ENCODE measurements at regions not wholly inside any gene's neighbourhood (a gene's known extent, or its start where the extent isn't known, plus 50 kb on each side); places are given as distances from the start of the nearest gene placed in this dataset.

GRCh38 chr9:18207735-18208134 lies 266.2 kb upstream of the ADAMTSL1 start:
- Histone ChIP-seq H3K27me3 (no peaks in the 10 kb centered on the region), H3K4me1 (peaks cover 0 to 2% of the 10 kb centered on the region in 2 donors), H3K9me3 (no peaks in the 10 kb centered on the region), H3K4me3 (no peak overlapping the region), H3K27ac (no peak overlapping the region), H3K36me3 (no peaks in the 10 kb centered on the region)
- intact Hi-C loops (cut with DNase I; ENCODE audit: low total_unique reads): no loop called here
- TF ChIP-seq POLR2A (IDR thresholded peaks at IDR 0.05) (no peak), CTCF (IDR thresholded peaks at IDR 0.05) (no peak)
- DNase-seq: no peak

- intact Hi-C loops (cut with DNase I; ENCODE audit: low total_unique reads): no loop called here
- Histone ChIP-seq H3K36me3 (no peaks in the 10 kb centered on the region), H3K4me1 (peaks cover 0 to 3% of the 10 kb centered on the region in 2 donors)
These were observed 265.5 kb upstream of the ADAMTSL1 start for GRCh38 chr9:18208166-18209059.

GRCh38 chr9:18215626-18216025 lies 258.3 kb upstream of the ADAMTSL1 start:
- intact Hi-C loops (cut with DNase I; ENCODE audit: low total_unique reads): loop anchor here (10.0 kb wide), 1 partner anchor 401 kb away; no protein-coding TSS in a partner anchor
- peaks cover 0 to 3% of the 10 kb centered on the region in 2 donors for H3K4me1 ChIP-seq
- TF ChIP-seq POLR2A (IDR thresholded peaks at IDR 0.05) (no peak), CTCF (IDR thresholded peaks at IDR 0.05) (no peak)
- no peak for DNase-seq
- H3K4me3 ChIP-seq: no peak overlapping the region
- no peak overlapping the region for H3K27ac ChIP-seq
- no peaks in the 10 kb centered on the region for H3K27me3 ChIP-seq
- no peaks in the 10 kb centered on the region for H3K9me3 ChIP-seq
- no peaks in the 10 kb centered on the region for H3K36me3 ChIP-seq

More at GRCh38 chr9:18208166-18209059, 265.5 kb upstream of the ADAMTSL1 start:
- Histone ChIP-seq H3K9me3 (no peaks in the 10 kb centered on the region), H3K4me3 (no peak overlapping the region), H3K27me3 (no peaks in the 10 kb centered on the region), H3K27ac (no peak overlapping the region)
- TF ChIP-seq CTCF (IDR thresholded peaks at IDR 0.05): peak; percentile 50 to 67 (median 61)
- no peak for TF ChIP-seq POLR2A (IDR thresholded peaks at IDR 0.05)
- DNase-seq: peak; percentile 52 to 70

- Histone ChIP-seq H3K36me3 (no peaks in the 10 kb centered on the region), H3K9me3 (no peaks in the 10 kb centered on the region), H3K27ac (no peak overlapping the region), H3K27me3 (no peaks in the 10 kb centered on the region), H3K4me3 (no peak overlapping the region), H3K4me1 (peaks cover 0 to 3% of the 10 kb centered on the region in 2 donors)
- TF ChIP-seq POLR2A (IDR thresholded peaks at IDR 0.05) (no peak), CTCF (IDR thresholded peaks at IDR 0.05) (no peak)
- no peak for DNase-seq
- intact Hi-C loops (cut with DNase I; ENCODE audit: low total_unique reads): loop anchor here (10.0 kb wide), 1 partner anchor 402 kb away; no protein-coding TSS in a partner anchor
These were observed 257.6 kb upstream of the ADAMTSL1 start for GRCh38 chr9:18216376-18216775.

- Histone ChIP-seq H3K36me3 (no peaks in the 10 kb centered on the region), H3K4me1 (no peaks in the 10 kb centered on the region), H3K9me3 (no peaks in the 10 kb centered on the region), H3K27ac (no peak overlapping the region), H3K27me3 (no peaks in the 10 kb centered on the region), H3K4me3 (no peak overlapping the region)
- intact Hi-C loops (cut with DNase I; ENCODE audit: low total_unique reads): no loop called here
- no peak for DNase-seq
- no peak for TF ChIP-seq CTCF (IDR thresholded peaks at IDR 0.05)
- TF ChIP-seq POLR2A (IDR thresholded peaks at IDR 0.05): no peak
These were observed 245.9 kb upstream of the ADAMTSL1 start for GRCh38 chr9:18228101-18228500.

Measured in uterus (tissue), 3 donors.